ENCODE measurements at regions not wholly inside any gene's neighbourhood (a gene's known extent, or its start where the extent isn't known, plus 50 kb on each side); places are given as distances from the start of the nearest gene placed in this dataset.
"Not testable (repeated sequence)": the region's sequence is repeated elsewhere in the genome, so short reads cannot be mapped to it uniquely, and the experiment has no call there.

DNA sequence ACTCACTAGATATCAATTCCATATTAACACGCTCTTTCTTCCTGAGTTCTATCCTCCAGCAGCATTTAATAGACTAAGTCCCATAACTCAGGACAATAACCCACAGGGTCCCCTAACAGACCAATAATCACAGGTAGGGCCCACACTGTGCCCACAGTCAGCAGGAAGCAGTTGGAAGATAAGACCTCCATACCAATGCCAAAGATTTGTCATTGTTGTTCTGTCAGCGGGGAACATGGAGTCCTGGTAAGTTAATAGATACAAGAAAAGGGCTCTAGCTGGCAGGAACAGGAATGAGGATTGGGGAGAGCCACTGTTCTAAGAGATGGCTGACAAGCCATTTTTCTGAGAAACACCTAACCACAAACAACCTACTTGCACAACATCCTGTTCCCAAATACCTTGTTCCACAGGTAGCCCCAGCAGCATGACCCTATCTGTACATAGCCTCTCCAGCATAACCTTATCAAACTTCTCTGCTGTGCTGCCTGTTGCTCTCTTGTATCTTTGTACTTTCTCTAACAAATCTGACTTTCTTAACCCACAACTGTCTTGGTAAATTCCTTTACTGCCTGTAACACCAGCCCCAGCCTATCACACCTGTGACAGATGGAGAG is 142.0 kb upstream of the KCNJ15 start:
- DNase-seq (ENCODE audit: low spot score), result no peak

GRCh38 chr21:38115870-38116269 is 140.9 kb upstream of the KCNJ15 start:
- DNase-seq (ENCODE audit: low spot score), result no peak

GRCh38 chr21:38119793-38120192 is 137.0 kb upstream of the KCNJ15 start:
- DNase-seq (ENCODE audit: low spot score), result no peak

- not testable (repeated sequence) for DNase-seq (ENCODE audit: low spot score)
Observed at GRCh38 chr21:38120679-38120983, 136.2 kb upstream of the KCNJ15 start.

DNA sequence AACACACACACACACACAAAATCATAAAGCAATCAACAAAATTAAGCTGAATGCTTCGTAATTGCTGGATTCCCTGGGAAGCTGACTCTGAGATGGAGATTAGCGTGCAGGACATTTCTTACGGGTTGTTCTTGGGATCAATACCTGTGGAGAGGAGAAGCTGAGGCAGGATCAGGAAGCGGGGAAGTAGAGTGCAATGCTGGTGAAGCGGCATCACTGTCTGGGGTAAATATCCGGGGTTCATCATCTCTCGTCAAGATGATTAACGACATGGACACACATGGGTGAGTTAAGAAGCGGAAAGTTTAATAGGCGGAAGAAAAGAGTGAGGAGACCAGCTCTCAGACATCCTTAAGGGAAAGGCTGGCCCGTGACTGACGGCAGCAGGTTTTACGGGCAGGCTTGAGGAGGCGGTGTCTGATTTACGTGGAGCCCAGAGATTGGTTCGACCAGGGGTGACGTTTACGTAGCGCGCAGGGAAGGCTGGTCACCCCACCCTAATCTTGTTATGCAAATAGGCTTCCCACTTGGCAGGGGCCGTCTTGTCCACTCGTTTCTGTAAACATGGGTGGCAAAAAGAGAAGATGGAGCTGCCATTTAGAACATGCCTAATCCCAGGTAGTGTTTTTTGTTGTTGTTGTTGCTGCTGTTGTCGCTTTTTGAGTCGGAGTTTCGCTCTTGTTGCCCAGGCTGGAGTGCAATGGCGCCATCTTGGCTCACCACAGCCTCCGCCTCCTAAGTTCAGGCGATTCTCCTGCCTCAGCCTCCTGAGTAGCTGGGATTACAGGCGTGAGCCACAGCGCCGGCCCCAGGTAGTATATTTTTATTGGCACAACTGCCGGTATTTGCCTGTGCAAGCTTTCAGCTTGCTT is 135.6 kb upstream of the KCNJ15 start:
- DNase-seq (ENCODE audit: low spot score), result no peak

DNA sequence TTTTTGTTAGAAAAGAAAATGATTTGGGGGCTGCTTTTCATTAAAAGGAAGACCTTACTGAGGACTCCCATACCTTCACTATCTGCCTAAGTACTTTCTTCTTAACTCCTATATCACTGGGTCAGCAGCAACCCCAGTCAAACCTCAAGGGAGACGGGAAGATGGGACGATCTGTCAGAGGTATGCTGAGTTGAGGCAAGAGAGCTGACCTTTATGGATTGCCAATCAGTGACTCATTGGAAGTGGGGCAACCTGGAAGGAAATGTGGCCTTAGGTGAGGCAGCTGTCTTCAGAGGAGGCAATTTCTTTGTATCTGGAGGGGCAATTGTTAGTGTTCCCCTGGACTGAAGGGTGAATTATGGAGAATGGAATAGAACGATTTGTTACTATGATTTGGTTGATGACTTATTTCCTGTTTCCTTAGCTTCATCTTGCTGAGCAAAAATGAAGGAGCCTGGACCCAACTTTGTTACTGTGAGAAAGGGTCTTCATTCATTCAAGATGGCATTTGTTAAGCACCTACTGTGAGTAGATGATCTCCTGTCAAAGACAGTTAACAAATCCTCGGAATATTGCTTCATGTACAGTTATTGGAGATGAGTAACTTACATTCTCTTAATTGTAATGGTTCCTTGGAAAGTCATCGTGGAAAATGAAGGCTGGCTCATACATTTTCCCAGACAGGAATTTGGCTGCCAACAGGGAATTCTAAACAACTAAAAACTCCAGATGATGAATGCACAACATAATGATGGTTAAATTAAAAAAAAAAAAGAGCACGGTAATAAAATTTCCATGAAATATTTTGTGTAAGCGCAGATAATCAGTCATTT is 134.7 kb upstream of the KCNJ15 start:
- DNase-seq (ENCODE audit: low spot score), result no peak

DNA sequence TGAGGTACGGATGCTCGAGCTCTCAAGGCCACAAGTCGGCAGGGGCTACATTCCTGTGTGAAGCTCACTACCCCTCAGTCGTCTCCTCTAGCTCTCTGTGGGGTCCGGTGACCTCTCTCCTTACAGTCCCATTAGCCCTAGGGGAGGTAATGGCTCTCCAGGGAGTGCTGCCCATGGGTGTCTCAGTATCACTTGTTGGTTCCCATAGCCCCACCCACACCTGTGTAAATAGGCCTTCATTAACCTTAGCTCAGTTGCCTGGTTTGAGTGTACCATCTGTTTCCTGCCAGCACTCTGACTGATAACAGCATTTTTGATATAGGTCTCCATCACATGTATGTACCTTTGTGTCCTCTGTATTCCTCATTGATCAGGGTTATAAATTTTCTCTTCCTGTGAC is 133.2 kb upstream of the KCNJ15 start:
- DNase-seq (ENCODE audit: low spot score), result no peak

GRCh38 chr21:38126666-38127303 is 130.0 kb upstream of the KCNJ15 start:
- peak; percentile 56 for DNase-seq (ENCODE audit: low spot score)

DNA sequence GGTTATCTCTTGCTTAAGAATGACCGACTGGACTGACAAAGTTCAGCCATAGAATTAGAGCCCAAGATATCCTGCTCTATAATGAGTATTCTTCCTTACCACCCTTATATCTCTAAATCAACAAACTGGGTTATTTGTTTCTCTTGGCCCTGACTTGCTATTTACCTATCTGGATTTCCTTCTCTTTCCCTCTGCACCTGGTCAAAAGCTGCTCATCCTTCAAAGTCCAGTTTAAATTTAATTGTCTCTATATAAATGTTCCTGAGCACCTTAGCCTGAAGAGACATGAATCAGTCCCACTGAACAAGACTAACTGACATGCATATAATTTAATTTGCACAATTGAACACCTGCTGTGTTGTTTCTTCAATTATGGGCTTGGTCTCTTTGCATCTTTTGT is 127.1 kb upstream of the KCNJ15 start:
- DNase-seq (ENCODE audit: low spot score), result no peak

DNA sequence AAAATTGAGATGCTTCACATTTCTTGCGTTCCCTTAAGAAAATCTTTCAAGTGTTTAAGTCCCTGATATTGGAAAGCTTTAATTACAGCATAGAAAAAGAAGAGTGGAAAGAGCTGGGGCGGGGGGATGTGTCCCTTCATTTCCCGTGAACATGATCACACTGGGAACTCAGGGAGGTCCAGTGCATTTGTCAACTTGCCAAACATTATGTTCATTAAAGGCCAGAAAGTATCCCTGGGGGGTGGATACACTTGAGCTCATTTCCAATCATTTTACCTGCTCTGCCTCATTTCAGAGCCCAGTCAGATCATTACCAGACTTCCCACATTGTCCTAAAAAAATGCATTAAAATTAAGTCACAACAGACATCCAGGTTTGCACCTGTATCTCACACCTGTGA is 123.6 kb upstream of the KCNJ15 start:
- no peak for DNase-seq (ENCODE audit: low spot score)

DNA sequence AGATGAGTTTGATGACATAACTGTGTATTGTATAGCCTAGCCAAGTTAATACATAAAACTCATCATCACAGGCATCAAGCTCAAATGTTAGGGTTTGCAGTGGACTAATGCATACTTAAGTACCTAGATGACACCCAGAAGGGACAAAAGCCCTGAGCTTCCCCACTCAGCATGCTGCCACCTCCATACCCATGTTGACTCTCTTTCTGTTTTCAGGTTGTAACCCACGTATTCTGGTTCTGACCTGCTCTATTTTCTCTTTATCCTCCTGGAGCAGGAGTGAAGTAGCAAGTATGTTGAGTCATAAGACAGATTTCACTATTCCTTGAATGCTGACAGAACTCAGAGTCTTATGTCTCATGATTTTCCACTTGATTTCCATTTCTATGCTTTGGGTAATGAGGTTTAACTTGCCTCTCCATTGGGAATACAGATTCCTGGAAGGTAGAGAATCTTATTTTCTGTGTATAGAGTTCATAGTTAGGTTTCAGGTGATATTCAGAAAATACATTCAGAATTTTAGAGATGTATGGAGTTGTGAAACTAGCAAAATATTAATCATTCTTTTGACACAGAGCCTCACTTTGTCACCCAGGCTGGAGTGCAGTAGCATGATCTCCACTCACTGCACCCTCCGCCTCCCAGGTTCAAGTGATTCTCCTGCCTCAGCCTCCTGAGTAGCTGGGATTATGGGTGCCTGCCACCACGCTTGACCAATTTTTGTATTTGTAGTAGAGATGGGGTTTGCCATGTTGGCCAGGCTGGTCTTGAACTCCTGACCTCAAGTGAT is 122.5 kb upstream of the KCNJ15 start:
- DNase-seq (ENCODE audit: low spot score), result no peak

GRCh38 chr21:38136201-38136600 is 120.6 kb upstream of the KCNJ15 start:
- DNase-seq (ENCODE audit: low spot score), result no peak

GRCh38 chr21:38139380-38140168 is 117.2 kb upstream of the KCNJ15 start:
- no peak for DNase-seq (ENCODE audit: low spot score)

GRCh38 chr21:38140207-38140903 is 116.4 kb upstream of the KCNJ15 start:
- DNase-seq (ENCODE audit: low spot score), result no peak

- no peak for DNase-seq (ENCODE audit: low spot score)
Observed at GRCh38 chr21:38142224-38142623, 114.6 kb upstream of the KCNJ15 start.

GRCh38 chr21:38144193-38144592 is 112.6 kb upstream of the KCNJ15 start:
- no peak for DNase-seq (ENCODE audit: low spot score)

- no peak for DNase-seq (ENCODE audit: low spot score)
Observed at GRCh38 chr21:38145104-38145503, 111.7 kb upstream of the KCNJ15 start.

DNA sequence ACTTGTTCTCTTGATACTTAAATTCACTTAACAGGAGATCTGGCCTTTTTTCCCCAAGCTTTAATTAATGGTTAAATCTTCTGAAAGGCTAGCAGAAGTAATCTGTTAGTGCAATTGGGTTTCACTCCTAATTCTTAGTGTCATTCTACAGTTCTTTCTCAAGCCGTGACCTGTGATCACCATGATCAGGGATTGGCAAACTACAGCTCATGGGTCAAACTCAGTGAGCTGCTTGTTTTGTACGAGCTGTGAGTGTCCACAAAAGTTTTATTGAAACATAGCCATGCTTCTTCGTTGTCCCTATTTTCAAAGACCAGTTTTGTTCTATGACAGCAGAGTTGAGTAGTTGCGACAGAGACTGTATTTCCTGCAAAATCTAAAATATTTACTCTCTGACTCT is 109.4 kb upstream of the KCNJ15 start:
- DNase-seq (ENCODE audit: low spot score), result no peak

- no peak for DNase-seq (ENCODE audit: low spot score)
Observed at GRCh38 chr21:38148046-38148445, 108.7 kb upstream of the KCNJ15 start.

- DNase-seq (ENCODE audit: low spot score), result no peak
Observed at GRCh38 chr21:38151021-38151645, 105.7 kb upstream of the KCNJ15 start.
